Immature natural killer cell (primary cell): ENCODE measurements at regions not wholly inside any gene's neighbourhood (a gene's known extent, or its start where the extent isn't known, plus 50 kb on each side); places are given as distances from the start of the nearest gene placed in this dataset.

ENCODE experiments used
- DNase-seq, 3 donors: peaks; one replicate each; pipeline ENCODE4 v3.0.0; 2022; ENCODE audit warnings: mixed read lengths in 1 of 3
- H3K27ac Mint-ChIP-seq, 6 donors: one replicate each; pipeline ENCODE4 v1.8.0; 2020; ENCODE audit warnings: mixed read lengths in 6 of 6, mild to moderate bottlenecking in 5 of 6, inconsistent platforms in 4 of 6, moderate library complexity in 3 of 6
- H3K27me3 Mint-ChIP-seq, 3 donors: one replicate each; pipeline ENCODE4 v1.8.0; 2020 to 2021; ENCODE audit warnings: low read depth in 3 of 3, mild to moderate bottlenecking in 3 of 3, mixed read lengths in 3 of 3, moderate library complexity in 3 of 3, inconsistent platforms in 1 of 3
- H3K36me3 Mint-ChIP-seq, 3 donors: one replicate each; pipeline ENCODE4 v1.8.0; 2020; ENCODE audit warnings: mixed read lengths in 3 of 3, inconsistent platforms in 2 of 3, mild to moderate bottlenecking in 2 of 3
- H3K4me1 Mint-ChIP-seq, 2 donors: one replicate each; pipeline ENCODE4 v1.8.0; 2020; ENCODE audit warnings: inconsistent platforms in 2 of 2, mild to moderate bottlenecking in 2 of 2, mixed read lengths in 2 of 2, moderate library complexity in 1 of 2
- H3K4me3 Mint-ChIP-seq, 5 donors: one replicate each; pipeline ENCODE4 v1.8.0; 2020; ENCODE audit warnings: mild to moderate bottlenecking in 5 of 5, mixed read lengths in 5 of 5, inconsistent platforms in 3 of 5, moderate library complexity in 3 of 5
- H3K9me3 Mint-ChIP-seq, 6 donors: one replicate each; pipeline ENCODE4 v1.8.0; 2020; ENCODE audit warnings: mild to moderate bottlenecking in 6 of 6, mixed read lengths in 6 of 6, inconsistent platforms in 4 of 6, moderate library complexity in 3 of 6

DNA sequence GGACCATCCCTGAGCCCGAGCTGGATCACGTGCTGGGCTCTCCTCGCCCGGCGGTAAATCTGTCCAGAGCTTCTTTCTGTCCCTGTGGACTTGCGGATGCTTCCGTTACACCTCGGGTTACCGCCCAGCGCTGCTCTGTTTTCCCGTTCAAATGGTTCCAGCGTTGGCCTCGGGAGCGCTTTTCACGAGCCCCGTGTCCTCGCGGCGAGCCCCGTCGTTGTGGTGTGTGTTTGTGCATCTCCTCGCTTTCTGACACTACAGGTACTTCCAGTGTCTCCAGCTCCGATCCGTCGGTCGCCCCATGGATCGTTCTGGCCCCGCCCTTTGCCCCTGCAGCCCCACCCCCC, 77.4 kb downstream of the RTP5 start:
- DNase-seq, result no peak
- H3K4me3 Mint-ChIP-seq, result no peak overlapping the region
- no peak overlapping the region for H3K27ac Mint-ChIP-seq

DNA sequence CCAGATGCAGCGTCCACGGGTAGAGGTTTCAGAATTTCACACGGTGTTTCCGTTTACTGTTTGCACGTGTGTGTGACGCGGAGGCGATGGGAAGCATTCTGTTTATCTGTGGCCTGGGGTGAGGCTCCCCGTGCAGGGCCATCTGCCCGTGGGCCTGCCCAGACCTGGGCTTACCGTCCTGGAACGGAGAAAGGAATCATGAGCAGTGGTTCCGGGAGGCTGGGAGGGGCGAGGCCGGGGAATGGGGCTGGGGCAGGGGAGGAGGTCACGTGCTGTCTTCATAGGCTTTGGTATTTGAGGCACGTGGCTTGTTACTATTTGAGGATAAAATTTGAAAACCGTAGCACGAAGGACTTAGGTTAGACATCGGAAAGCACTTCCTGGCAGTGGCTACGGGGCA, 77.9 kb downstream of the RTP5 start:
- H3K4me3 Mint-ChIP-seq, result no peak overlapping the region
- H3K36me3 Mint-ChIP-seq, result no peaks in the 10 kb centered on the region
- DNase-seq, result no peak
- peaks cover 0 to 2% of the 10 kb centered on the region in 2 donors for H3K4me1 Mint-ChIP-seq
- no peak overlapping the region for H3K27ac Mint-ChIP-seq
- no peaks in the 10 kb centered on the region for H3K9me3 Mint-ChIP-seq
- peaks cover 0 to 5% (median 0%) of the 10 kb centered on the region in 3 donors for H3K27me3 Mint-ChIP-seq

More for the DNA sequence above, 77.4 kb downstream of the RTP5 start:
- Mint-ChIP-seq H3K27me3 (peaks cover 0 to 5% (median 0%) of the 10 kb centered on the region in 3 donors), H3K36me3 (no peaks in the 10 kb centered on the region), H3K4me1 (peaks cover 0 to 2% of the 10 kb centered on the region in 2 donors), H3K9me3 (no peaks in the 10 kb centered on the region)

- H3K4me1 Mint-ChIP-seq, result peaks cover 0 to 2% of the 10 kb centered on the region in 2 donors
- no peaks in the 10 kb centered on the region for H3K9me3 Mint-ChIP-seq
- H3K27ac Mint-ChIP-seq, result no peak overlapping the region
- DNase-seq, result no peak
- no peaks in the 10 kb centered on the region for H3K36me3 Mint-ChIP-seq
- H3K4me3 Mint-ChIP-seq, result no peak overlapping the region
- H3K27me3 Mint-ChIP-seq, result peaks cover 0 to 5% (median 0%) of the 10 kb centered on the region in 3 donors
These were observed 78.3 kb downstream of the RTP5 start for GRCh38 chr2:241947876-241948275.

DNA sequence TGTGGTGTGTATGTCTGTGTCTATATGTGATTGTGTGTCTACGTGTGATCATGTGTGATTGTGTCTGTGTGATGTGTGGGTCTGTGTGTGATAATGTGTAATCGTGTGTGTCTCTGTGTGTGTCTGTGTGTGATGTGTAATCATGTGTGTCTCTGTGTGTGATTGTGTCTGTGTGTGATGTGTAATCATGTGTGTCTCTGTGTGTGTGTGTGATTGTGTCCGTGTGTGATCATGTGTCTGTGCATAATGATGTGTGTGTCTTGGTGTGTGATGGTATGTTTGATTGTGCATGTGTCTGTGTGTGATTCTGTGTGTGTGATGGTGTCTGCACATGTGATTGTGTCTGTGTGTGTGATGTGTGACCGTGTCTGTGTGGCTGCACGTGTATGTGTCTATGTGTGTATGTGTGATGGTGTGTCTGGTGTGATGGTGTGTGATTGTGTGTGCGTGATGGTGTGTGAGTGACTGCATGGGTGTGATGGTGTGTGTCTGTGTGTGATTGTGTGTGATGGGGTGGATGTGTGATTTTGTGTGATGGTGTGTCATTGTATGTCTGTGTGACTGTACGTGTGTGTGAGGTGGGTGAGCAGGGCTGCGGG, 78.9 kb downstream of the RTP5 start:
- Mint-ChIP-seq H3K27ac (no peak overlapping the region), H3K9me3 (no peaks in the 10 kb centered on the region), H3K4me1 (peaks cover 0 to 2% of the 10 kb centered on the region in 2 donors), H3K36me3 (no peaks in the 10 kb centered on the region), H3K27me3 (peaks cover 0 to 5% (median 0%) of the 10 kb centered on the region in 3 donors), H3K4me3 (no peak overlapping the region)
- DNase-seq, result no peak

GRCh38 chr2:241948901-241949735, 79.6 kb downstream of the RTP5 start:
- no peaks in the 10 kb centered on the region for H3K9me3 Mint-ChIP-seq
- peaks cover 0 to 5% (median 0%) of the 10 kb centered on the region in 3 donors for H3K27me3 Mint-ChIP-seq
- peaks cover 0 to 2% of the 10 kb centered on the region in 2 donors for H3K4me1 Mint-ChIP-seq
- peaks cover 0 to 3% (median 0%) of the 10 kb centered on the region in 3 donors for H3K36me3 Mint-ChIP-seq
- no peak overlapping the region for H3K4me3 Mint-ChIP-seq
- DNase-seq, result no peak
- H3K27ac Mint-ChIP-seq, result no peak overlapping the region

DNA sequence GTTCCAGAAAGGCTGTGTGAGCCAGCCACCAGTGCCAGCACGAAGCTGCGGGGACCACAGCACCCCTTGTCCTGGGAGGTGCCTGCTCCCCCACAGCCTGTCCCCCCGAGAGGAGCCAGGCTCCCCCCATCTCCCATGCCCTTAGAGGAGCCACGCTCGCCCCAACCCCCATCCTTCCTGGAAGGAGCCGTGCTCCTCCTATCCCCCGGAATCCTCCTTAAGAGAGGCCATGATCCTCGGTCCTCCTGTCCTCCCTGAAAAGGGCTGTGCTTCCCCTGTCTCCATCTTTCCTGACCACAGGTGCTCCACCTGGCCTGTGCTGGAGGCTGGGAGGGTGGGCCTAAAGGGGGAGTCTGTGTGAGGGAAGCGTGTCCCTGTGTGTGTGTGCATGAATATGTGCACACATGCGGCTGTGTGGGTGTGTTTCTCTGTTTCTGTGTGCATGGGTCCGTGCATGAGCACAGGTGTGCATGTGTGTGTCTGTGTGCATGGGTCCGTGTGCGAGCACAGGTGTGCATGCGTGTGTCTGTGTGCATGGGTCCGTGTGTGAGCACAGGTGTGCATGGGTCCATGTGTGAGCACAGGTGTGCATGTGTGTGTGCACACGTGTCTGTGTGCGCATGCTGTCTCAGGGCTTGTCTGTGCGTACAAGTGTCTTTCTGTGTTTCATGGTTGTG, 80.3 kb downstream of the RTP5 start:
- Mint-ChIP-seq H3K36me3 (peaks cover 0 to 11% (median 0%) of the 10 kb centered on the region in 3 donors), H3K4me3 (no peak overlapping the region), H3K4me1 (peaks cover 0 to 2% of the 10 kb centered on the region in 2 donors), H3K27ac (no peak overlapping the region), H3K27me3 (peaks cover 0 to 5% (median 0%) of the 10 kb centered on the region in 3 donors), H3K9me3 (peaks cover 0 to under 1% (median 0%) of the 10 kb centered on the region in 6 donors)
- DNase-seq, result no peak

GRCh38 chr2:241950413-241951315, 81.1 kb downstream of the RTP5 start:
- Mint-ChIP-seq H3K9me3 (peaks cover 0 to 1% (median 0%) of the 10 kb centered on the region in 6 donors), H3K27me3 (peaks cover 0 to 5% (median 0%) of the 10 kb centered on the region in 3 donors), H3K27ac (no peak overlapping the region), H3K4me1 (peaks cover 0 to 2% of the 10 kb centered on the region in 2 donors), H3K36me3 (peaks cover 0 to 12% (median 0%) of the 10 kb centered on the region in 3 donors), H3K4me3 (no peak overlapping the region)
- DNase-seq, result peak; percentile 41 to 58 (median 48)

- H3K27ac Mint-ChIP-seq, result no peak overlapping the region
- peaks cover 0 to 4% (median 0%) of the 10 kb centered on the region in 3 donors for H3K27me3 Mint-ChIP-seq
- no peak for DNase-seq
- H3K4me3 Mint-ChIP-seq, result no peak overlapping the region
- peaks cover 0 to 1% (median 0%) of the 10 kb centered on the region in 6 donors for H3K9me3 Mint-ChIP-seq
- peaks cover 0 to 12% (median 0%) of the 10 kb centered on the region in 3 donors for H3K36me3 Mint-ChIP-seq
- H3K4me1 Mint-ChIP-seq, result peaks cover 0 to 2% of the 10 kb centered on the region in 2 donors
These were observed 81.8 kb downstream of the RTP5 start for GRCh38 chr2:241951316-241951700.

- DNase-seq, result no peak
- H3K4me3 Mint-ChIP-seq, result no peak overlapping the region
- H3K36me3 Mint-ChIP-seq, result peaks cover 0 to 12% (median 0%) of the 10 kb centered on the region in 3 donors
- H3K27ac Mint-ChIP-seq, result no peak overlapping the region
- H3K9me3 Mint-ChIP-seq, result peaks cover 0 to 1% (median 0%) of the 10 kb centered on the region in 6 donors
- peaks cover 0 to 2% of the 10 kb centered on the region in 2 donors for H3K4me1 Mint-ChIP-seq
- H3K27me3 Mint-ChIP-seq, result peaks cover 0 to 5% (median 0%) of the 10 kb centered on the region in 3 donors
These were observed 82.4 kb downstream of the RTP5 start for GRCh38 chr2:241951920-241952319.

DNA sequence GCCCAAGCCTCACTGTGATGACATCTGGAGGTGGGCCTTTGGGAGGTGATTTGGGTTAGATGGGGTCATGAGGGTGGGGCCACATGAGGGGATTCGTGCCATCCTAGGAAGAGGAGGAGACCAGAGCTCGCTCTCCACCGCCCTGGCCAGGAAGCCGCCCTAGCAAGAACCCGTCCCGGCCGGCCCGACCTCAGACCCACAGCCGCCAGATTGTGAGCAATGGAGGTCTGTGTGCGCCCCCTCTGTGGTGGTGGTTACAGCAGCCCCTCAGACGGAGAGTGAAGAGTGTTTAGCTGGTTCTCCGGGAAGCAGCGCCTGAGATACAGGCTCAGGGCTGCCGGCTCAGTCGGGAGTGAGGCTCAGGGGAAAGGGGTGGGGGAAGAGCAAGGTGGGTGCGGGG, 83.3 kb downstream of the RTP5 start:
- peaks cover 0 to 1% (median 0%) of the 10 kb centered on the region in 6 donors for H3K9me3 Mint-ChIP-seq
- peaks cover 0 to 14% (median under 1%) of the 10 kb centered on the region in 3 donors for H3K36me3 Mint-ChIP-seq
- no peak for DNase-seq
- no peak overlapping the region for H3K27ac Mint-ChIP-seq
- no peak overlapping the region for H3K4me3 Mint-ChIP-seq
- peaks cover 0 to 5% (median 4%) of the 10 kb centered on the region in 3 donors for H3K27me3 Mint-ChIP-seq
- peaks cover 0 to 2% of the 10 kb centered on the region in 2 donors for H3K4me1 Mint-ChIP-seq

GRCh38 chr2:241953324-241953928, 83.9 kb downstream of the RTP5 start:
- Mint-ChIP-seq H3K9me3 (peaks cover 0 to 1% (median 0%) of the 10 kb centered on the region in 6 donors), H3K27me3 (peaks cover 0 to 4% (median 3%) of the 10 kb centered on the region in 3 donors), H3K4me1 (no peaks in the 10 kb centered on the region), H3K27ac (no peak overlapping the region), H3K36me3 (peaks cover 0 to 18% (median 3%) of the 10 kb centered on the region in 3 donors), H3K4me3 (no peak overlapping the region)
- no peak for DNase-seq

- H3K36me3 Mint-ChIP-seq, result peaks cover 0 to 21% (median 3%) of the 10 kb centered on the region in 3 donors
- H3K27ac Mint-ChIP-seq, result peak overlapping the region in 1 of 6 donors; percentile 46
- H3K4me1 Mint-ChIP-seq, result peaks cover 0 to under 1% of the 10 kb centered on the region in 2 donors
- H3K9me3 Mint-ChIP-seq, result peaks cover 0 to 1% (median 0%) of the 10 kb centered on the region in 6 donors
- no peak for DNase-seq
- peaks cover 0 to 4% (median 3%) of the 10 kb centered on the region in 3 donors for H3K27me3 Mint-ChIP-seq
- H3K4me3 Mint-ChIP-seq, result no peak overlapping the region
These were observed 87.1 kb downstream of the RTP5 start for GRCh38 chr2:241956521-241957110.
